ENCODE measurements at regions not wholly inside any gene's neighbourhood (a gene's known extent, or its start where the extent isn't known, plus 50 kb on each side); places are given as distances from the start of the nearest gene placed in this dataset.

- TF ChIP-seq CTCF (conservative IDR thresholded peaks at IDR 0.05; ENCODE audit: low read depth in 2 of 2) = peak; percentile 25 to 46; a peak in 2 of 4 replicates
- TF ChIP-seq POLR2AphosphoS5 (IDR thresholded peaks at IDR 0.05; ENCODE audit: low read depth) = no peak
- no peak for TF ChIP-seq EZH2 (IDR thresholded peaks at IDR 0.05; ENCODE audit: low read depth, unreplicated experiment)
- TF ChIP-seq REST (IDR thresholded peaks at IDR 0.05; ENCODE audit: unreplicated experiment) = no peak
These were observed 222.3 kb upstream of the AGTR2 start for GRCh38 chrX:115948018-115948923.

Data from GM23338 (cell line).